ENCODE measurements at regions not wholly inside any gene's neighbourhood (a gene's known extent, or its start where the extent isn't known, plus 50 kb on each side); places are given as distances from the start of the nearest gene placed in this dataset.
"Not testable (repeated sequence)": the region's sequence is repeated elsewhere in the genome, so short reads cannot be mapped to it uniquely, and the experiment has no call there.

DNA sequence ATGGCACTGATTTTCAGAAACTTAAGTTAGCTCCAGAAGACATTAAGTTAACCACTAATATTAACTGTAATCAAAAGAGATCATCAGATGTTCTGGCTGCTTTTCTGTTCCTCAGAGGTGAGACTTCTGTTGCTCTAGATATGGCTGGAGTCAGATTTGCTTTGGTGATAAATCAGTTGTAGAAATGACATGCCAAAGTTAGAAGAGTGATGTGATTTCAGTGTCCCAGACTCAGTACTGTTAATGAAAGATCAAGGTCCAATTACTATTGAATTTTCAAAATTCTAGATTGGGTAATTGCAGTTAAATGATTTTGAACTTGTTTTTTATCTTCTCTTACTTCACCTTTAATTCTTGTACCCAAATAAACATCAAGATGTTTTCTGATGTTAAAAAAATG is 402.4 kb upstream of the SYNCRIP start:
- no peak for DNase-seq (ENCODE audit: low read depth)
- H3K4me3 ChIP-seq (ENCODE audit: low read depth, low read length), result no peak overlapping the region
- TF ChIP-seq, protein P1, sequence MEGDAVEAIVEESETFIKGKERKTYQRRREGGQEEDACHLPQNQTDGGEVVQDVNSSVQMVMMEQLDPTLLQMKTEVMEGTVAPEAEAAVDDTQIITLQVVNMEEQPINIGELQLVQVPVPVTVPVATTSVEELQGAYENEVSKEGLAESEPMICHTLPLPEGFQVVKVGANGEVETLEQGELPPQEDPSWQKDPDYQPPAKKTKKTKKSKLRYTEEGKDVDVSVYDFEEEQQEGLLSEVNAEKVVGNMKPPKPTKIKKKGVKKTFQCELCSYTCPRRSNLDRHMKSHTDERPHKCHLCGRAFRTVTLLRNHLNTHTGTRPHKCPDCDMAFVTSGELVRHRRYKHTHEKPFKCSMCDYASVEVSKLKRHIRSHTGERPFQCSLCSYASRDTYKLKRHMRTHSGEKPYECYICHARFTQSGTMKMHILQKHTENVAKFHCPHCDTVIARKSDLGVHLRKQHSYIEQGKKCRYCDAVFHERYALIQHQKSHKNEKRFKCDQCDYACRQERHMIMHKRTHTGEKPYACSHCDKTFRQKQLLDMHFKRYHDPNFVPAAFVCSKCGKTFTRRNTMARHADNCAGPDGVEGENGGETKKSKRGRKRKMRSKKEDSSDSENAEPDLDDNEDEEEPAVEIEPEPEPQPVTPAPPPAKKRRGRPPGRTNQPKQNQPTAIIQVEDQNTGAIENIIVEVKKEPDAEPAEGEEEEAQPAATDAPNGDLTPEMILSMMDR (IDR thresholded peaks at IDR 0.05; ENCODE audit: insufficient read depth, low read depth, low read length), result no peak

DNA sequence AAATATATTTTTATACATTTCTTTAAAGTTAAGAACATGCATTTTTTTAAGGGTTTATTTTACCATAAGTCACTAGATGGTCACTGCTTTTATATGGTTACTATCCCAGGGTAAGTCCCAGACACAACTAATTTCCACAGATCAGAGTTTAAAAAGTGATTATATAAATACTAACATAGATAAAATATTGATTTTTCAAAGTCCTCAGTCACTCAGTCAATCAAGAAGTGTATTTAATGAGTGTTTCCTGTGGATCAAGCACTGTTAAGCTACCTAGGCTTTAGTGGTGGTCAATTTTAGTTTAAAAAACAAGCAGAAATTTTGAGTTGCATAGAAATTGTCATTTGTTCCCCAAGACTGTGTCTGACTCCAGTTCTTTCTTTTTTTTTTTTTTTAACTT is 399.5 kb upstream of the SYNCRIP start:
- no peak overlapping the region for H3K4me3 ChIP-seq (ENCODE audit: low read depth, low read length)
- TF ChIP-seq, protein P1 (IDR thresholded peaks at IDR 0.05; ENCODE audit: insufficient read depth, low read depth, low read length), result no peak
- no peak for DNase-seq (ENCODE audit: low read depth)

DNA sequence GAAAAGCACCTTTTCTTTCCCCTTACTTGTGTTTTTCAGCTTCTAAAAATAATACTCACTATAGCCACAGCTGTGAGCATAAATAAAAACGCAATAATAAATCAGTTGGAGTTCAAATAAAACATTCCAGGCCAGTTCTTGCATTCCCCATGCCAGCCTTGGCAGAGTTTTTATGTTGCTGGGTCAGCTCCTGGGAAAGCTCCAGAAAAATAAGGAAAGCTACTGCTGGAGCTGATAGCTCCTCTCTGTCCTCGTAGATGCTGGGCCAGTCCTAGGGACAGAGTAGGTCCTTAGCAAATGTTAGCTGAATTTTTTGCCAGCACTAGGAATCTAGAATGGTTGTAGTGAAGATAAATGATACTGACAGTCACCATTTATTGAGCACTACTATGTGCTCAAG is 389.0 kb upstream of the SYNCRIP start:
- TF ChIP-seq, protein P1 (IDR thresholded peaks at IDR 0.05; ENCODE audit: insufficient read depth, low read depth, low read length), result no peak
- DNase-seq (ENCODE audit: low read depth), result no peak
- no peak overlapping the region for H3K4me3 ChIP-seq (ENCODE audit: low read depth, low read length)

DNA sequence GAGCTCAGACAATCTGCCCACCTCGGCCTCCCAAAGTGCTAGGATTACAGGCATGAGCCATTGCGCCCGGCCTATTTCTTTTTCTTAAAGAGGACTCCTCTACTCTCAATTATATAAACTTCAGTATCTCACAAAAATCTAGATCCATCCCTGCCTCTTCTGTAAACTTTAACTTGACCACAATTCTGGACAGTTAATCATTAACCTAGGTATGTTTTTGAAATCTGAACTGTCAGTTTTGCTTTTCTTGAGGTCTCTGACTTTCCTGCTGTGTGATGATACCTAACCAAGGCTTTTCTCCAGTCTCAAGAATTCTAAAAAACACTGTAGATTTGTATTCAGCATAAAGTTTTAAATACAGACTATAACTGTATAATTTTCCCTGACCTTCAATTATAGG is 388.2 kb upstream of the SYNCRIP start:
- DNase-seq (ENCODE audit: low read depth), result no peak
- no peak overlapping the region for H3K4me3 ChIP-seq (ENCODE audit: low read depth, low read length)
- TF ChIP-seq, protein P1 (IDR thresholded peaks at IDR 0.05; ENCODE audit: insufficient read depth, low read depth, low read length), result no peak

DNA sequence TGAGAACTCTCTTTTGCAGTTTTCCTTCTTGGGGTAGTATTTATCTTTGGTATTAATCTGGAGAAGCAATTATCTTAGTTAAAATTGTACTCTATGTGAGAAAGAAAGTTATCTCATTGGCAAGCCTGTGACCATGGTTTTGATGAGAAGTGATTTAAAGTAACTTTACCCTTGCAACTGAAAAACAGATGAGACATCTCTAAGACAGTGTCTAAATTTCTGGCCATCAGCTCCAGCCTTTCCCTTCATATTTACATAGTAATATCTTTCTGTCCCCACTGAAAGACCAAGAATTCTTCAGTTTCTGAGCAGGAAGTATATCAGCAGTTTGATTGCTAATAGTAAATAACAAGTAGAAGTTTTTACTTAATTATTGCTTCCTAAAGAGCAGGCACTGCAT is 386.1 kb upstream of the SYNCRIP start:
- TF ChIP-seq, protein P1 (IDR thresholded peaks at IDR 0.05; ENCODE audit: insufficient read depth, low read depth, low read length), result no peak
- no peak overlapping the region for H3K4me3 ChIP-seq (ENCODE audit: low read depth, low read length)
- no peak for DNase-seq (ENCODE audit: low read depth)

DNA sequence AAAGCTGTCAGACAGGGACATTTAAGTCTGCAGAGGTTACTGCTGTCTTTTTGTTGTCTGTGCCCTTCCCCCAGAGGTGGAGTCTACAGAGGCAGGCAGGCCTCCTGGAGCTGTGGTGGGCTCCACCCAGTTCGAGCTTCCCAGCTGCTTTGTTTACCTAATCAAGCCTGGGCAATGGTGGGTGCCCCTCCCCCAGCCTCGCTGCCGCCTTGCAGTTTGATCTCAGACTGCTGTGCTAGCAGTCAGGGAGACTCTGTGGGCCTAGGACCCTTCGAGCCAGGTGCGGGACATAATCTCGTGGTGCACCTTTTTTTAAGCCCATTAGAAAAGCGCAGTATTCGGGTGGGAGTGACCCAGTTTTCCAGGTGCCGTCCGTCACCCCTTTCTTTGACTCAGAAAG is 384.2 kb upstream of the SYNCRIP start:
- not testable (repeated sequence) for H3K4me3 ChIP-seq (ENCODE audit: low read depth, low read length); DNase-seq (ENCODE audit: low read depth)

DNA sequence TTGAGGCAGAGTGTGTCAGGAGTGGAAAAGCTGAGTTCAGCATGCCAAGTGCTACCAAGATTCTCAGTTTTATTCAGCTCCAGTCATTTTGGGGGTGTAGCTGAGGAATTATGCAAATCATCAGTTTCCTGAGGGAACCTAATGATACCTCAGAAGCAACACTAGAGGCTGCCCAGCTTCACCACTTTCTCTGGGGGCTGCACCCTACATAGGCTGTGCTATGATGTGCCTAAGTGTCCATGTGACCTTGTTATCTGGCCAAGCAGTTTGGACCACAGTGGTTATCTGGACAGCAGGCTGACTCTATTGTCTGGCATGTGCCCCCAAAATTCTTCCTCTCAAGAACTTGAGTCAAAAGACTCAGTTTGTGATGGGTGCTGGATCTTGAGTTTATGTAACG is 374.6 kb upstream of the SYNCRIP start:
- DNase-seq (ENCODE audit: low read depth), result no peak
- no peak overlapping the region for H3K4me3 ChIP-seq (ENCODE audit: low read depth, low read length)
- TF ChIP-seq, protein P1 (IDR thresholded peaks at IDR 0.05; ENCODE audit: insufficient read depth, low read depth, low read length), result no peak

Measured in fibroblast of villous mesenchyme (primary cell).